H7 (cell line): ENCODE measurements at regions not wholly inside any gene's neighbourhood (a gene's known extent, or its start where the extent isn't known, plus 50 kb on each side); places are given as distances from the start of the nearest gene placed in this dataset.
"Not testable (repeated sequence)": the region's sequence is repeated elsewhere in the genome, so short reads cannot be mapped to it uniquely, and the experiment has no call there.

Experiments used
- DNase-seq: peaks from one replicate; pipeline ENCODE4 v3.0.0; 2012
- H3K27me3 ChIP-seq: 2 replicates; pipeline ENCODE4 v1.6.0; 2011; ENCODE audit warnings: mild to moderate bottlenecking, low read length; ENCODE audit not compliant: control insufficient read depth, insufficient read depth
- H3K36me3 ChIP-seq: replicated peaks from 2 replicates; pipeline ENCODE4 v1.5.1; 2011; ENCODE audit warnings: low read length; ENCODE audit not compliant: control insufficient read depth, insufficient read depth
- H3K4me3 ChIP-seq: 2 replicates; pipeline ENCODE4 v1.5.1; 2011; ENCODE audit warnings: low read depth, mild to moderate bottlenecking, control low read depth, low read length, moderate library complexity; ENCODE audit not compliant: insufficient read depth

GRCh38 chr7:153406486-153406872, 645.7 kb upstream of the DPP6 start:
- H3K36me3 ChIP-seq, result no peaks in the 10 kb centered on the region
- no peaks in the 10 kb centered on the region for H3K27me3 ChIP-seq
- DNase-seq, result no peak
- no peak overlapping the region for H3K4me3 ChIP-seq

DNA sequence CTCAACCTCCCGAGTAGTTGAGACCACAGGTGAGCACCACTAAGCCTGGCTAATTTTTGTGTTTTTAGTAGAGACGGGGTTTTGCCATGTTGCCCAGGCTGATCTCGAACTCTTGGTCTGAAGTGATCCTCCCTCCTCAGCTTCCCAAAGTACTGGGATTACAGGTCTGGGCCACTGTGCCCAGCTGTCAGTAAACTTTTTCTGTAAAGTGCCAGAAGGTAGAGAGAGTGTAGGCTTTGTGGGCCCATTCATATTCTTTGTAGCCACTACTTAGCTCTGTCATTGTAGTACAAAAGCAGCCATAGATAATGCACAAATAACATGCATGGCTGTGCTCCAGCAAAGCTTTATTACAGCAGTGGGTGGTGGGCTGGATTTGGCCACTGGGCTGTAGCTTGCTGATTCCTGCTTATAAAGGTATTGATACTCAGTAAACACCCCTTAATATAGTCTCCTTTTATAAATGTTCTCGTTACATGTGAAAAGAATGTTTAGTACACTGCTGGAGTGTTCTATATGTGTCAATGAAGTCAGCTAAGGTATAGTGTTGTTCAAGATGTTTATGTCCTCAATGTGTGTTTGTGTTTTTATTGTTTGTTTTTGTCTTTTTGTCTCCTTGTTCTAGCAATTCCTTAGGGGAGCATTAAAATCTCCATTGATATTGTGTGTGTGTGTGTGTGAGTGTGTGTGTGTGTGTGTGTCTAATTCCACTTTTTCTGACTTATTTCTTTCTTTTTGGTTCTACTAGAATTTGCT, 644.7 kb upstream of the DPP6 start:
- Histone ChIP-seq H3K36me3 (no peaks in the 10 kb centered on the region), H3K27me3 (no peaks in the 10 kb centered on the region), H3K4me3 (no peak overlapping the region)
- no peak for DNase-seq

- no peaks in the 10 kb centered on the region for H3K36me3 ChIP-seq
- no peak overlapping the region for H3K4me3 ChIP-seq
- no peak for DNase-seq
These were observed 643.5 kb upstream of the DPP6 start for GRCh38 chr7:153408360-153409335.

DNA sequence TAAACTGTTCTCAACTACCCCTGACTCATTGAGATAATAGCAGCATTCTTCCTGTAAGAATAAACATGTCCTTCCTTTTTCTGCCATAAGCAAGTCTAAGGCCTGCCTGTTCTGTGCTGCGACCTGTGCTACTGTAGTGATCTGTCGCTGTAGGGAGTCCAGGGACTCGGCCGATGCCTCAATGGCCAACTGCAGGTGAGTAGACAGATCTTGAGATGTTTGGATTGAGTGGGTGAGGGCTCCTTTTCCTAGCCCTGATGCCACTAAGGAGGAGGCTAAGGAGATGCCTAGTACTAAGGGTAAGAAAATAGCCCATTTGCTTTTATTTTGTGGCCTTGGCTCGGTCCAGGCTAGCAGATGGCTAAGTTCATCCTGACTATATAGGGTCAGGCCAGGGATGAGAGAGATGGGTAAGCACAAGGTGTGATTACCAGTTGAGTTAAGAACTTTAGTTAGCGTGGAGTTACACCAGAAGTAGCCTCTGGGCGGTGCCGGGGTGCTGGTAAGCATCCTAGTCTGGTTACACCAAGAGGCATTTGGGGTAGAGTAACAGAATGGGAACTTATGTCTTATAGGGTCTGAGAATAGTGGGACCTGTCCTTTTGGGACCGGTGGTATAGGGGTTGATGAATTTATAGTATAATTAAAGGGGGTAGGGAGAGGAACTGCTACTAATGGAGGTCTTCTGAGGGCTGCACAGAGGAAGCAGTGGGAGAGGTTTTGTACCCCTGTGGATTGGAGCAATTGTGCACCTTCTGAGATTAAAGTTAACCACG, 642.4 kb upstream of the DPP6 start:
- not testable (repeated sequence) for H3K27me3 ChIP-seq, H3K36me3 ChIP-seq, DNase-seq, H3K4me3 ChIP-seq

More at GRCh38 chr7:153408360-153409335, 643.5 kb upstream of the DPP6 start:
- no peaks in the 10 kb centered on the region for H3K27me3 ChIP-seq

DNA sequence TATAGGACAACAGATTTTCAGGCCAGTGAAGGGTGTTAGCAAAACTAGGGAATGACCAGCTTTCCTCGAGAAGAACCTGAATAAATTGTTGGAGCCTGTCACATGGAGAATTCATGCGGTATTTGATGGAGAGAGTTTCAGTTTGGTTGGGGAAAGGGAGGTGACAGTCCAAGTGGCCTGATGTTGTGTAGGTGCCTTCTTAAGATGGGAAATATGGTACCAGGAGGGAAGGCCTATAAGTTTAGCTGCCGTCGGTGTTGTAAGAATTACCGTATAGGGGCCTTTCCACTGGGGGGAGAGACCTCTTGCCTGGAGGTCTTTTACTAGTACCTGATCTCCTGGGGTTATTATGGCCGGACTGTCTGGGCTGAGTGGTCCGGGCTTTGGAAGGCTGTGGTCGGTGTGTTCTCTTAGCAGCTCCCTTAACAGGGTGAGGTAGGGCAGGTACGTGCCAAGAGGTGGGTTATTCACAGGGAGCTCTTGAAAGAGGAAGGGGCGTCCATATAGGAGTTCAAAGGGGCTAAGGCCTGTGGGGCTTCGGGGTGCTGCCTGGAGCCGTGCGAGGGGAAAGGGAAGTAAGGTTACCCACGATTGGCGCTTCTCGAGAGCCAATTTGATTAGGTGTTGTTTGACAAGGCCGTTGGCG, 641.1 kb upstream of the DPP6 start:
- not testable (repeated sequence) for H3K27me3 ChIP-seq, H3K36me3 ChIP-seq, DNase-seq, H3K4me3 ChIP-seq

DNA sequence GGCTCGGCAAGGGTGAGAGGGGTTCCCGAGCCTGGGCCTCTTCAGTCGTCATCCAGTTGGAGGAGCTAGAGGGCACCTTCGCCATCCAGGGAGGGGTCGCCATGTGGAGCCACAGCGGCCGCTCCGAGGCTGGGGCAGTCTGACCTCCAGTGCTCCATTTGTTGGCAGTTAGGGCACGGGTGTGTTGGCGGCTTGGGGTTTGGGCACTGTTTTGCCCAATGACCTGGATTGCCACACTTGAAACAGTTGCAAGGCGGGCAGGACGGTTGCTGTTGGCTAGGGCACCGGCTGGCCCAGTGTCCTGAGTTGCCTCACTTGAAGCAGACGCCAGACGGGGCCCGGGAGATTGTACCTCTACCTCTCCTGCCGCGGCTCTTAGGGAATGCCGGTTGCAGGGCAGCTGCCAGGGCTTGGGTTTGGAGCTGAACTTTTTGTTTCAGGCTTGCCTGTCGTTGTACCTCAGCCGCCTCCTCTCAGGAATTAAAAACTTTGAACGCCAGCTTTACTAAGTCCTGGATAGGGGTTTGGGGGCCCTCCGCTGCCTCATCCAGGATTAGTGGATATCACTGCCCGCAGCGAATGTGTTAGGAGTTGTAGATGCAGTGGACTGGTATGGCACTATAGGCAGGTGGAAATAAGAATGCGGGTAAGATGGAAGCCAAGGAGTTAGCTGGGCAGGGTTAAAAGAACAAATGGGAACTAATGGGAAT, 639.9 kb upstream of the DPP6 start:
- H3K27me3 ChIP-seq, H3K36me3 ChIP-seq, H3K4me3 ChIP-seq, DNase-seq: not testable (repeated sequence)

GRCh38 chr7:153412824-153413198, 639.4 kb upstream of the DPP6 start:
- not testable (repeated sequence) for H3K4me3 ChIP-seq, DNase-seq, H3K27me3 ChIP-seq, H3K36me3 ChIP-seq

GRCh38 chr7:153413199-153413539, 639.0 kb upstream of the DPP6 start:
- no peaks in the 10 kb centered on the region for H3K27me3 ChIP-seq
- H3K4me3 ChIP-seq, result no peak overlapping the region
- DNase-seq, result no peak
- no peaks in the 10 kb centered on the region for H3K36me3 ChIP-seq

DNA sequence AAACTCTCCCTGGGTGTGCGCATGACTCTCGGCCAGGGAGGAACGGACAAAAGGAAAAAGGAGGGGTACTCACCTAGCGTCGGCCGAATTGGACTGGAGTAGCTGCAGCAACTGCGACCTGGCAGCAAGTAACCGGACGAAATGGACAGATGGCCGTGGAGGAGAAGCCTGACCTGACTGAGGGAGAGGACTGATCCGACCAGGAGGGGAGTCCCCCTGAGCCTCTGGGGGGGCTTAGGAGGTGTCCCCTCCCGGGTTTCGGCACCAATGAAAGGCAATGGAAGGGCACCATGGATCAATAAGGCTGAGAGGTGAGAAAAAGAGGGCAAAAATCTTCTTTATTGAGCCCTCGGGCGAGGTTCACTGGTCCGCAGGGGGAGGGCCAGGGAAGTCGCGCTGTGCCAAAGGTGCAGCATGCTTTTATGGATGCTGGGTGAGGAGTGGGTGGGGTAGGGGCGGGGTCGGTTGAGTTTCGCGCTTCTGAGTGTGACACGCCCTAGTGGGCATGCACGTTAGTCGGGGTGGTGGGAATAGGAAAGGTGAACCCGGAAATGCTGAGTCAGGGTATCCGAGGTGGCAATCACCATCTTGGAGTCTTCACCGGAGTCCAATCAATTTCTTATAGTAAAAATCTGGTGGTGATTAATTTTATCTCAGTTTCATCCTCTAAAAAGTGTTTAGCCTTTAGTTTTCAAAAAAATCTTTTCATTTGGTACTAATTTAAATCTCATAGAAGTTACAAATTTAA, 638.5 kb upstream of the DPP6 start:
- no peaks in the 10 kb centered on the region for H3K36me3 ChIP-seq
- no peak overlapping the region for H3K4me3 ChIP-seq
- H3K27me3 ChIP-seq, result no peaks in the 10 kb centered on the region
- no peak for DNase-seq

- H3K27me3 ChIP-seq, result no peaks in the 10 kb centered on the region
- no peak overlapping the region for H3K4me3 ChIP-seq
- DNase-seq, result no peak
- no peaks in the 10 kb centered on the region for H3K36me3 ChIP-seq
These were observed 637.9 kb upstream of the DPP6 start for GRCh38 chr7:153414288-153414629.

GRCh38 chr7:153415632-153416031, 636.6 kb upstream of the DPP6 start:
- no peaks in the 10 kb centered on the region for H3K27me3 ChIP-seq
- H3K4me3 ChIP-seq, result no peak overlapping the region
- DNase-seq, result no peak
- H3K36me3 ChIP-seq, result no peaks in the 10 kb centered on the region

DNA sequence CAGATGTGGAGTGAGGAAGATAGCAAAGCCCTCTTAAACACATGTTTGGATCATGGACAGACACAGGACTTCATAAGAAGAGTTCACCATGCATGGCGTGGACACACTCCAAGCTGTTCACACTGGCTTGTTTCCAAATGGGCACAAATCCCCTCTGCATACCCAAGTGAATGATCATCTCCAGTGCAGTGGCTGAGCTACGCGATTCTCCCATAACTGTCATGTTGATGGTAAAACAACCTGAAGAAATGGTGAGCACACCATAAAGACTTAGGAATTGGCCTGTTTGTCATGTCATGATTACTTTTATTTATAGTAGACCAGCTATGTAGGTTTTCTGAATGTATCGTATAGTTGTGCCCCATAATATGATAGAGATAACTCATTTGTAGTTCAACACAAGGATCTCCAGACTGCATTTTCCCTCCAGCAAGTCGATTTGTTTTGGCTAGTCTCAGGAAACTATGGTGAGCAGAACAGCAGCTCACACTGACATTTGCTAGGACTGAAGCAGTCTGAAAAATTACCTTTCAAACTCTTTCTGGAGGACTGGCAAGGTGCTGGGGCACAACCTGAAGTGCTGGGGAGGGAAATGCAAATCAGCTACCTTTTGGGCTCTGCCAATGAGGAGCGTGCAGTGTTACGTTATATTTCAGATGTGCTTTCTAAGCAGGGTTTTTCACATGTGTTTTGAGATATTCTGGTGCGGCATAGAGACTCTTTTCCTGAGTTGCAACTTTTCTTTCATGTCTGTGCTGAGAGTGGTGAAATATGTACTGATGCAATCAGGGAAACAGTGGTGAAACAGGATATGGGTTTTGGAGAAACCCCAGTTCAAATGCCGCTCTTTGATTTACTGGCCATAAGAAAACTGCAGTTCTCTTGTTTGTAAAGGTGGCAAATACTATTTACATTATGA, 629.6 kb upstream of the DPP6 start:
- Histone ChIP-seq H3K4me3 (no peak overlapping the region), H3K36me3 (no peaks in the 10 kb centered on the region), H3K27me3 (no peaks in the 10 kb centered on the region)
- no peak for DNase-seq

GRCh38 chr7:153423210-153423590, 629.0 kb upstream of the DPP6 start:
- DNase-seq, result no peak
- Histone ChIP-seq H3K27me3 (no peaks in the 10 kb centered on the region), H3K4me3 (no peak overlapping the region), H3K36me3 (no peaks in the 10 kb centered on the region)
